ENCODE measurements at regions not wholly inside any gene's neighbourhood (a gene's known extent, or its start where the extent isn't known, plus 50 kb on each side); places are given as distances from the start of the nearest gene placed in this dataset.

DNA sequence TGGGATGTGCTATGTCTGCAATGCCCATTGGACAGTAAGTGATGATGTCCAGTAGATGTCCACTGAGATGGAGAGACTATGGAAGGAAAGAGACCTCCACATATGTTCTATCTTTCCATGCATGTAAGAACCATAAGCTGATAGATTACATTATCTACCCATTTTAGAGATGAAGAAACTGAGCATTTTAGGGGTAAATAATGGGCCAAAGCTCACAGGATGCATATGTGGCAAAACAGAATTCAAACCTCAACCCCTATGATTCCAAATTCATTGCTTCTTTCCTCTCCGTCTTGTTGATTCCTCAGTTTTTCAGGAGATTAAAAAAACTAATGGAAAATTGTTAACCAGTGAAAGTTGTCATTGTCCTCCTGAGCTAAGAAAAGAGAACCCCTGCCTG is 200.7 kb upstream of the PWP1 start:
- no peak overlapping the region for H3K4me3 ChIP-seq (ENCODE audit: low read depth, low read length)
- TF ChIP-seq, protein P1, sequence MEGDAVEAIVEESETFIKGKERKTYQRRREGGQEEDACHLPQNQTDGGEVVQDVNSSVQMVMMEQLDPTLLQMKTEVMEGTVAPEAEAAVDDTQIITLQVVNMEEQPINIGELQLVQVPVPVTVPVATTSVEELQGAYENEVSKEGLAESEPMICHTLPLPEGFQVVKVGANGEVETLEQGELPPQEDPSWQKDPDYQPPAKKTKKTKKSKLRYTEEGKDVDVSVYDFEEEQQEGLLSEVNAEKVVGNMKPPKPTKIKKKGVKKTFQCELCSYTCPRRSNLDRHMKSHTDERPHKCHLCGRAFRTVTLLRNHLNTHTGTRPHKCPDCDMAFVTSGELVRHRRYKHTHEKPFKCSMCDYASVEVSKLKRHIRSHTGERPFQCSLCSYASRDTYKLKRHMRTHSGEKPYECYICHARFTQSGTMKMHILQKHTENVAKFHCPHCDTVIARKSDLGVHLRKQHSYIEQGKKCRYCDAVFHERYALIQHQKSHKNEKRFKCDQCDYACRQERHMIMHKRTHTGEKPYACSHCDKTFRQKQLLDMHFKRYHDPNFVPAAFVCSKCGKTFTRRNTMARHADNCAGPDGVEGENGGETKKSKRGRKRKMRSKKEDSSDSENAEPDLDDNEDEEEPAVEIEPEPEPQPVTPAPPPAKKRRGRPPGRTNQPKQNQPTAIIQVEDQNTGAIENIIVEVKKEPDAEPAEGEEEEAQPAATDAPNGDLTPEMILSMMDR (IDR thresholded peaks at IDR 0.05; ENCODE audit: insufficient read depth, low read depth, low read length): no peak
- DNase-seq (ENCODE audit: low read depth): no peak

DNA sequence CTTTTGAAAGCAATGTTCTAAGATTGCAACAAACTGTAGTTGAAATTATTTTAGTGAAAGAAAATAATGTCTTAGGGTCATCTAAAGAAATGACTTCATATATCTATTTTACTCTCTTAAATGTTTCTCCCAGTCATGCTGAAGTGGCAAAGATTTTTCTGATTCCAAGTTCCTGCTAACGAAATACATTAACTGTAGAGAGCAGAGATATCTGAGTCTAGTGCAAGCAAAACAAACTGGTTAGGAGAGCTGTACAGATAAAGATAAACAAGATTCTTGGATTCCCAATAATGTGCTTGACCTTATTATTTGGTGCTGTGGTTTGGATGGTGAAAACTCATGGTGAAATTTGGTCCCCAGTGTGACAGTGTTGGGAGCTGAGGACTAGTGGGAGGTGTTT is 199.9 kb upstream of the PWP1 start:
- no peak overlapping the region for H3K4me3 ChIP-seq (ENCODE audit: low read depth, low read length)
- TF ChIP-seq, protein P1 (IDR thresholded peaks at IDR 0.05; ENCODE audit: insufficient read depth, low read depth, low read length): no peak
- DNase-seq (ENCODE audit: low read depth): no peak

DNA sequence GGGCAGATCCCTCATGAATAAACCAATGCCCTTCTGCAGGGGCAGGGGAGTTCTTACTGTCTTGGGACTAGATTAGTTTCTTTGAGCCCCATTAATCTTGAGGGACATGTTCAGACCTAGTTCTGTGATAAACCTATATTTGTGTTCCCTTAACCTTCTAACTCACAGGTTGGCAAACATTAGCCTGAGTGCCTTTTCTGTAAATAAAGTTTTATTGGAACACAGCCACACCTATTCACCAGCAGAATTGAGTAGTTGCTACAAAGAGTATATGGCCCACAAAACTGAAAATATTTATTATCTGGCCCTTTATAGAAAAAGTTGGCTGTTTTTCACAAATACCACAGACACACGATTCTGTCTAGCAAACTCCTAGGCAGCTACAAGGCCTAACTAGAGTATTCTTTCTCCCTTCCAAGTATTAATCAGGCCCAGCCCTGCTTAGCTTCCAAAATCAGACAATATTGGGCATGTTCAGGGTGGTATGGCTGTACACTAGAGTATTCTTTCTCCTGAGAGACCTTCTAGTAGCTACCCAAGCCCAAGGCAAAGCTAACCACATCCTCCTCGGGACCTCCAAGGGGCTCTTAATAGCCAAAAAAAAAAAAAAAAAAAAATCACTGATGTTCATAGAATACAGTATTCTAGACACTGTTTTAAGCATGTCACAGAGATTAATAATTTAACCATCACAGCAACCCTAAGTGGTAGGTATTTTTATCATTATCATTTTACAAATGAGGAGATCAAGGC is 199.3 kb upstream of the PWP1 start:
- H3K4me3 ChIP-seq (ENCODE audit: low read depth, low read length): no peak overlapping the region
- DNase-seq (ENCODE audit: low read depth): no peak
- TF ChIP-seq, protein P1 (IDR thresholded peaks at IDR 0.05; ENCODE audit: insufficient read depth, low read depth, low read length): no peak

DNA sequence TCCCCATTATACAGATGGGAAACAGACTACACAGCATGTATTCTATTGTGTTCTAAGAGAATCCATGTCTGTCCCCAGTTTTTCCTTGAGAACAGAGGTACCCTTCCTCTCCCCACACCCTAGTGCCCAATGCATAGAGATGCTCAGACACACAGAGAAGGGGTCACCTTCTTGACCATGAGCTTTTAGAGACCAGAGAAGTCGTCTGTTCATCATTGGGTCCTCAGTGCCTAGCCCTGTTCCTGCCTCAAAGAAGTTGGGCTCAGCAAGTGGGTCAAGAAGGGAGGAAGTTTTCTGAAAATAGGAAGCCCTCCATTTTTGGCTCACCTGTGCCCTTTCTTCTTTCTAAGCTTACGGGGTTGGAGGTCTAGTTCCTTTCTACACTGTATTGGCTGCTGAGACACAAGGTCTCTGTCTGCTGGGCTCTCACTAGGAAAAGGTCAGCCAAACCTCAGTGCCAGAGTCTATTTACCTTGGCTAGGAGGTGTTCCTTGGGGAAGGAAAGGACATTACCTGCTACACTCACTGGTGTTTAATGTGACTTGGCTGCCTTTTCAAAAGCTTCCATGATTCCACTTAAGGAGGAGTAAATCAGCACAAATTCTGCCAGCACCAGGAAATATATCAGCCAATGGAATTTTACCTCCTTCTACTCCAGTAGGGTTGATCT is 198.5 kb upstream of the PWP1 start:
- DNase-seq (ENCODE audit: low read depth): no peak
- no peak overlapping the region for H3K4me3 ChIP-seq (ENCODE audit: low read depth, low read length)
- TF ChIP-seq, protein P1 (IDR thresholded peaks at IDR 0.05; ENCODE audit: insufficient read depth, low read depth, low read length): no peak

DNA sequence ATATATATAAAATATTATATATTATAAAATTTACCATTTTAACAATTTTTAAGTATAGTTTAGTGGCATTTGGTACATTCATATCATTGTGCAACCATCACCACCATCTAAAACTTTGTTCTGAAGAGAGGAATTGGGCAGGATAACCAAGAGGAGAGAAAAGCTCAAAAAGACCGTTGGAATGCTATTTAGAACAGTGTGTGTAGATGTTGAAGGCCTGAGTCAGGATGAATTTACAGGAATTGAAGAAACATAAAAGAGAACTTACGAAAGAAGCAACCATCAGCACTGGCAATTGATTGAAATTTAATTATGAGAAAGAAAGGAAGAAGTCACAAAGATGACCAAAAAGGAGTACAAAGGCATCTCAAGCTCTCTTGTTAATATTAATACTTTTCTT is 196.9 kb upstream of the PWP1 start:
- DNase-seq (ENCODE audit: low read depth): no peak
- TF ChIP-seq, protein P1 (IDR thresholded peaks at IDR 0.05; ENCODE audit: insufficient read depth, low read depth, low read length): no peak
- H3K4me3 ChIP-seq (ENCODE audit: low read depth, low read length): no peak overlapping the region

DNA sequence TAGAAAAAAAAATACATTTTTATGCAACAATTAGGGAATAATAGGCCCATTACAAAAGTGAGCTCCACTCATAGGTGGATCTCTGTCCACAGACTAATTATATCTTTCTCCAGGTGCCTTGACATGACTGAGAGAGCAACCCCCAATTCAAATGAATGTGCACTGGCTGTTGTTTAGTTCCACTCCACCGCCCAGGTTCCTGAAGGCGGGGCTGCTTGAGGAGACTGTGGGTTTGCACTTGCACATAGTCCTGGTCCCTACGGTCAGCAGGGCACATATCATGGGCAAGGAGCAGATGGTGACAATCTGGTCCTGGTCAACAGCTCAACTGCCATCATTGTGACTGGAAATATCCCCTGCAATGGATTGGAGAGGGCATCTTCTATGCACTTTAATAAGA is 195.6 kb upstream of the PWP1 start:
- TF ChIP-seq, protein P1 (IDR thresholded peaks at IDR 0.05; ENCODE audit: insufficient read depth, low read depth, low read length): no peak
- no peak overlapping the region for H3K4me3 ChIP-seq (ENCODE audit: low read depth, low read length)
- DNase-seq (ENCODE audit: low read depth): no peak

Data from fibroblast of villous mesenchyme (primary cell).